ENCODE measurements at regions not wholly inside any gene's neighbourhood (a gene's known extent, or its start where the extent isn't known, plus 50 kb on each side); places are given as distances from the start of the nearest gene placed in this dataset.
A peak's percentile ranks its signal among the peaks of the same experiment; 100 is the strongest.

DNA sequence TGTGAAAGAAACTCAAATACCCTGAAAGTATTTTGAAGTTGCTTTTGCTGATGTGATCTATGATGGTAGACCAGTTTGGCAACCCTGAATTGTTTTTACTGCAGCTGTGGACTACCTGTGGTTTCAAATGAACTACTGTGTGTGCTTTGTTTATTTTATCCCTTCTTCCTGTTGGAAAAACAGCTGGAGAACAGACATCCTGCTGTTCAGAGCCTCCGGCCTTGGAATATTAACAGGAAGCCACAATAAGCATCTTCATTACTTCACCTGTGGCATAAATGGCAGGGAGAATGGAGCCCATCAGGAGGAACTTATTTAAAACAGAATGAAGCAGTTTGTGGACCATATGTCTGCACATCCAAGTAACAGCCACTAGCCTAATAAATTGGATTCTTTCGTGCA is 104.8 kb downstream of the DUSP6 start:
- TF ChIP-seq EP300 (IDR thresholded peaks at IDR 0.05; ENCODE audit: borderline replicate concordance) = peak; percentile 50; the same call in 1 of the 2 replicates
- TF ChIP-seq RAD21 (IDR thresholded peaks at IDR 0.05; ENCODE audit: low read depth) = no peak; the same call in 1 of the 2 replicates
- TF ChIP-seq TCF12 (IDR thresholded peaks at IDR 0.05; ENCODE audit: low read depth) = peak; percentile 58; the same call in 1 of the 2 replicates

DNA sequence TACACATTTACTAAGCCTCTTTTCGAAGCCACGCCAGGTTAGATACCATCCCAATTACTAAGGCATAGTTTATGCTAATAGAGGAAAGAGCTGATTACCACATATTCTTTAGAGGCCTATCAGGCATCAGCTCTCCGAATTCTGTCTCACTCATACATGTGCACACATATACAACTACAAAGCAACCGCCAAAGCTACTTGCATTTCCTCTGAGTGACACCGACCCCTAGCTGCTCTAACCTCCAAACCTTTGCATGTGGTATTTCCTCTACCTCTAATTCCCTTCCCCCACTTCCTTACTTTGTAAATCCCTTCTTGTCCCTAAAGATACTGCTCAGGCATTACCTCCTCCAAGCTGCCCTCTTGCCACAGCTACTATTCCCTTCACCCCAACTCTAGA is 107.2 kb downstream of the DUSP6 start:
- TF ChIP-seq CREB1 (IDR thresholded peaks at IDR 0.05; ENCODE audit: low read depth) (no peak), TEAD4 (IDR thresholded peaks at IDR 0.05) (no peak), CEBPB (IDR thresholded peaks at IDR 0.05) (no peak), FOXM1 (IDR thresholded peaks at IDR 0.05; ENCODE audit: borderline replicate concordance, low read depth) (no peak)
- TF ChIP-seq, protein P1, sequence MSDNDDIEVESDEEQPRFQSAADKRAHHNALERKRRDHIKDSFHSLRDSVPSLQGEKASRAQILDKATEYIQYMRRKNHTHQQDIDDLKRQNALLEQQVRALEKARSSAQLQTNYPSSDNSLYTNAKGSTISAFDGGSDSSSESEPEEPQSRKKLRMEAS (IDR thresholded peaks at IDR 0.05) = no peak

DNA sequence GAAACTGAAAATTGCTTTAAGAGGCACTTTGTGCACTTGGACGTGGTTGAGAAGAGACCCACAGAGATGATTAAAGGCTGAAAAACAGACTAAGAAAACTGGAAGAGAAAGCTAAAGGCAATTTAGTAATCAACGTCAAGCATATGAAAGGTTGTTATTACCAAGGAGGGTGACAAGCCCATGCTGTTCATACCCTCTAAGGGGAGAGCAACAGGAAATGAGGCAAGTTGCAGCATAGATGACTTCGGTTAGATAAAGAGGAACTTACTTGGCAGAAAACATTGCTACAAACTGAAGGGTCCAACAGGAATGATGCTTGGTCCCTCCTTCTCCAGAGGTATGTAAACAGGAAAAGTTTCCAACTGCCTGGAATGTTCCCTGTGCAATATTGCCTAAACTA is 107.8 kb downstream of the DUSP6 start:
- TF ChIP-seq RAD21 (IDR thresholded peaks at IDR 0.05; ENCODE audit: low read depth) (no peak), EP300 (IDR thresholded peaks at IDR 0.05; ENCODE audit: borderline replicate concordance) (no peak), NFIC (IDR thresholded peaks at IDR 0.05) (no peak), EGR1 (IDR thresholded peaks at IDR 0.05) (no peak)
- TF ChIP-seq, protein P2, sequence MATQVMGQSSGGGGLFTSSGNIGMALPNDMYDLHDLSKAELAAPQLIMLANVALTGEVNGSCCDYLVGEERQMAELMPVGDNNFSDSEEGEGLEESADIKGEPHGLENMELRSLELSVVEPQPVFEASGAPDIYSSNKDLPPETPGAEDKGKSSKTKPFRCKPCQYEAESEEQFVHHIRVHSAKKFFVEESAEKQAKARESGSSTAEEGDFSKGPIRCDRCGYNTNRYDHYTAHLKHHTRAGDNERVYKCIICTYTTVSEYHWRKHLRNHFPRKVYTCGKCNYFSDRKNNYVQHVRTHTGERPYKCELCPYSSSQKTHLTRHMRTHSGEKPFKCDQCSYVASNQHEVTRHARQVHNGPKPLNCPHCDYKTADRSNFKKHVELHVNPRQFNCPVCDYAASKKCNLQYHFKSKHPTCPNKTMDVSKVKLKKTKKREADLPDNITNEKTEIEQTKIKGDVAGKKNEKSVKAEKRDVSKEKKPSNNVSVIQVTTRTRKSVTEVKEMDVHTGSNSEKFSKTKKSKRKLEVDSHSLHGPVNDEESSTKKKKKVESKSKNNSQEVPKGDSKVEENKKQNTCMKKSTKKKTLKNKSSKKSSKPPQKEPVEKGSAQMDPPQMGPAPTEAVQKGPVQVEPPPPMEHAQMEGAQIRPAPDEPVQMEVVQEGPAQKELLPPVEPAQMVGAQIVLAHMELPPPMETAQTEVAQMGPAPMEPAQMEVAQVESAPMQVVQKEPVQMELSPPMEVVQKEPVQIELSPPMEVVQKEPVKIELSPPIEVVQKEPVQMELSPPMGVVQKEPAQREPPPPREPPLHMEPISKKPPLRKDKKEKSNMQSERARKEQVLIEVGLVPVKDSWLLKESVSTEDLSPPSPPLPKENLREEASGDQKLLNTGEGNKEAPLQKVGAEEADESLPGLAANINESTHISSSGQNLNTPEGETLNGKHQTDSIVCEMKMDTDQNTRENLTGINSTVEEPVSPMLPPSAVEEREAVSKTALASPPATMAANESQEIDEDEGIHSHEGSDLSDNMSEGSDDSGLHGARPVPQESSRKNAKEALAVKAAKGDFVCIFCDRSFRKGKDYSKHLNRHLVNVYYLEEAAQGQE (IDR thresholded peaks at IDR 0.05; ENCODE audit: low read depth) = no peak

DNA sequence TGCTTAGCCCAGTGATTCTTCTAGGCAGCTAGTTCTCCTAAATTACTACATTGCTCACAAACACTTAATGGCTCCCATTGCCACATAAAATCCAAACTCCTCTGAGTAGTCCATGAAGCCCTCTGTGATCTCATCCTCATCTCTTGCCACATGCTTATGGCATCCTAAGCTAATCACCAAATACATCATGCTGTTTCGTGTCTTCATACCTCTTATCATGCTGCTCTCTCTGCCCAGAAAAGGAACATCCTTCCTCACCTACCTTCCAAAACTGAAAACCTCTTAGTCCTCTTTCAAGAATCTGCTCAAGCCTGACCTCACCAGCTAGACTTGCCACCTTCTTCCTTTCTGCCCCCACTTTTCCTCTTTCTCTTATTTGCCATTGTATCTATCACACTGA is 108.5 kb downstream of the DUSP6 start:
- TF ChIP-seq EP300 (IDR thresholded peaks at IDR 0.05; ENCODE audit: borderline replicate concordance) = no peak
- no peak for TF ChIP-seq YY1 (IDR thresholded peaks at IDR 0.05; ENCODE audit: low read depth)
- TF ChIP-seq TEAD4 (IDR thresholded peaks at IDR 0.05) = no peak
- no peak for TF ChIP-seq TCF12 (IDR thresholded peaks at IDR 0.05; ENCODE audit: low read depth)
- no peak for TF ChIP-seq EGR1 (IDR thresholded peaks at IDR 0.05)
- TF ChIP-seq, protein P3, sequence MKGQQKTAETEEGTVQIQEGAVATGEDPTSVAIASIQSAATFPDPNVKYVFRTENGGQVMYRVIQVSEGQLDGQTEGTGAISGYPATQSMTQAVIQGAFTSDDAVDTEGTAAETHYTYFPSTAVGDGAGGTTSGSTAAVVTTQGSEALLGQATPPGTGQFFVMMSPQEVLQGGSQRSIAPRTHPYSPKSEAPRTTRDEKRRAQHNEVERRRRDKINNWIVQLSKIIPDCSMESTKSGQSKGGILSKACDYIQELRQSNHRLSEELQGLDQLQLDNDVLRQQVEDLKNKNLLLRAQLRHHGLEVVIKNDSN (IDR thresholded peaks at IDR 0.05) = no peak
- no peak for TF ChIP-seq CEBPB (IDR thresholded peaks at IDR 0.05)
- no peak for TF ChIP-seq RAD21 (IDR thresholded peaks at IDR 0.05; ENCODE audit: low read depth)
- TF ChIP-seq CREB1 (IDR thresholded peaks at IDR 0.05; ENCODE audit: low read depth) = no peak
- TF ChIP-seq TAF1 (IDR thresholded peaks at IDR 0.05; ENCODE audit: low read depth) = no peak

DNA sequence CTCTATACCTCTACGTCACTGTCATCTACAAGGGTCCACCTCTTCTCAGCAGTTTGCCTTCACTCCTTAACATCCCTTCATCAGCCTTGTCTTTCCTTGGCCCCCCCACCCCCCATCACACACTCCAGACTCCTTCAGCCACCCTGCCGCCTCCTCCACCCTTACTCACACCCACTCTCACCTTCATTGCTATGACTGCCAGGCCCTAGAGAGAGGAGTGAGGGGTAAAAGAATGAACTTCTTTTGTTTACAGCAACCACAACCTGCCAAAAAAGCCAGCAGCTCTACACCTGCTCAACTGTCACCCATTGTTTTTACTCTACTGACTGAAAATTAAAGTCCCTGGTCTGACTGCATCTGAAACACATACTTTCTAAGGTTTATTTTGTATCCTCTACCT is 112.8 kb downstream of the DUSP6 start:
- TF ChIP-seq YY1 (IDR thresholded peaks at IDR 0.05; ENCODE audit: low read depth) (no peak), CEBPB (IDR thresholded peaks at IDR 0.05) (no peak), EP300 (IDR thresholded peaks at IDR 0.05; ENCODE audit: borderline replicate concordance) (no peak), CREB1 (IDR thresholded peaks at IDR 0.05; ENCODE audit: low read depth) (no peak), RAD21 (IDR thresholded peaks at IDR 0.05; ENCODE audit: low read depth) (no peak), TEAD4 (IDR thresholded peaks at IDR 0.05) (no peak), ZBTB7A (IDR thresholded peaks at IDR 0.05; ENCODE audit: low read depth) (no peak), FOXM1 (IDR thresholded peaks at IDR 0.05; ENCODE audit: borderline replicate concordance, low read depth) (no peak), EGR1 (IDR thresholded peaks at IDR 0.05) (no peak), TCF12 (IDR thresholded peaks at IDR 0.05; ENCODE audit: low read depth) (no peak), TAF1 (IDR thresholded peaks at IDR 0.05; ENCODE audit: low read depth) (no peak), NFIC (IDR thresholded peaks at IDR 0.05) (no peak)
- TF ChIP-seq, protein P3 (IDR thresholded peaks at IDR 0.05) = no peak
- TF ChIP-seq, protein P1 (IDR thresholded peaks at IDR 0.05) = no peak
- TF ChIP-seq, protein P2 (IDR thresholded peaks at IDR 0.05; ENCODE audit: low read depth) = no peak

DNA sequence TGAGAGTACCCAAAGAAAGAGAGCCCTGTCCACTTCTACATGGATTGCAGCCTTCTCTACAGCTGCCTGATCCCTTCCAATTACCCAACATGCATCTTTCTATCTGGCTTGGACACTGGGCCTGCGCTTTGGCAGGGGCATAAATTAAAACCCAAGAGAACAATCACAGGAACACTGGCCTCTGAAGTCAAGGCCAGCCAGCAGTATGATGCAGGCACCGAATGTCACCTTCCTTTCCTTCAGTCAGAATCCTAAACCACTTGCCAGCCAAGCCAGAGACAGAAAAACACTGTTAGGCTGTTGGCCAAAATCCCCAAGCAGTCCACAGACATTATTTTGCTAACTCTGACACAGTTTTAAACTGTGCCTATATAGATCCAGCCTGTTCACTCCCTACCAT is 113.7 kb downstream of the DUSP6 start:
- TF ChIP-seq YY1 (IDR thresholded peaks at IDR 0.05; ENCODE audit: low read depth) (no peak), RAD21 (IDR thresholded peaks at IDR 0.05; ENCODE audit: low read depth) (no peak), EP300 (IDR thresholded peaks at IDR 0.05; ENCODE audit: borderline replicate concordance) (no peak), TEAD4 (IDR thresholded peaks at IDR 0.05) (no peak), NFIC (IDR thresholded peaks at IDR 0.05) (no peak), EGR1 (IDR thresholded peaks at IDR 0.05) (no peak), ZBTB7A (IDR thresholded peaks at IDR 0.05; ENCODE audit: low read depth) (no peak), FOXM1 (IDR thresholded peaks at IDR 0.05; ENCODE audit: borderline replicate concordance, low read depth) (no peak), TCF12 (IDR thresholded peaks at IDR 0.05; ENCODE audit: low read depth) (no peak), CREB1 (IDR thresholded peaks at IDR 0.05; ENCODE audit: low read depth) (no peak), CEBPB (IDR thresholded peaks at IDR 0.05) (no peak), TAF1 (IDR thresholded peaks at IDR 0.05; ENCODE audit: low read depth) (no peak)
- TF ChIP-seq, protein P3 (IDR thresholded peaks at IDR 0.05) = no peak
- TF ChIP-seq, protein P2 (IDR thresholded peaks at IDR 0.05; ENCODE audit: low read depth) = no peak
- TF ChIP-seq, protein P1 (IDR thresholded peaks at IDR 0.05) = no peak
